NCI-H146 treated with DMSO at 0.1 percent for 48 hours (cell line): ENCODE measurements at regions not wholly inside any gene's neighbourhood (a gene's known extent, or its start where the extent isn't known, plus 50 kb on each side); places are given as distances from the start of the nearest gene placed in this dataset.
"Not testable (repeated sequence)": the region's sequence is repeated elsewhere in the genome, so short reads cannot be mapped to it uniquely, and the experiment has no call there.

Experiments
- DNase-seq: peaks from one replicate; lab custom pipeline; 2025; ENCODE audit not compliant: unreplicated experiment; lab: John Stamatoyannopoulos, UW

DNA sequence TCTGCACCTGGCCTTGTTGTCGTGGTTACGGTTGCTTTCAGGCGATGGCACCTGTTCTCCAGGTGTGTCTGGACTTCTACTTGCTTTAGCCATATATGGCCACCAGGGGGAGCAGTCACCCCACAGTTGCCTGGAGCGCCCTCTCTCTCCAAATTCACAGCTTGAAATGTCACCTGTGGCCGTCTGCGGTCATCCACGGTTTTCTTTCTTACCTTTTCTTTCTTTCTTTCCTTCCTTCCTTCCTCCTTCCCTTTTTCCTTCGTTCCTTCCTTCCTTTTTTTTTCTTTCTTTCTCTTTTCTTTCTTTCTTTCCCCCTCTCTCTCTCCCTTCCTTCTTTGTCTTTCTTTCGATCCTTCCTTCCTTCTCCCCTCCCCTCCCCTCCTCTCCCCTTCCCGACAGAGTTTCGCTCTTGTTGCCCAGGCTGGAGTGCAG is 150.5 kb upstream of the VKORC1L1 start:
- peak; percentile 94 for DNase-seq

DNA sequence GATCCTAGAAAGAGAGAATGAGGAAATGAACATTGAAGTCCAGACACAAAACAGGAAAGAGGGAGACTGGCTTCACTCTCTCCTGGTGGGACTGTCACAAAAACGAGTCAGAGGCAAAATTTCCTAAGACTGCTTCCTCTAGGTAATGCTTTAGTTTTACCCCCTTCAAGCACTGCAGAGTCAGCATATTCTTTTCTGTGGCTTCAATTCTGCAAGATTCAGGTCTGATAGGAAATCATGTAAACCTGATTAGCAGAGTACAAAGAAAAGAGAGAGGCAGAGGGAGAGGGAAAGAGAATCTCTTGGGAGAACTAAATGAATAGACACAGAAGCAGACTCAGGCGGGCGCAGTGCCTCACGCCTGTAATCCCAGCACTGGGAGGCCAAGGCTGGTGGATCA is 145.7 kb upstream of the VKORC1L1 start:
- DNase-seq = not testable (repeated sequence)

DNA sequence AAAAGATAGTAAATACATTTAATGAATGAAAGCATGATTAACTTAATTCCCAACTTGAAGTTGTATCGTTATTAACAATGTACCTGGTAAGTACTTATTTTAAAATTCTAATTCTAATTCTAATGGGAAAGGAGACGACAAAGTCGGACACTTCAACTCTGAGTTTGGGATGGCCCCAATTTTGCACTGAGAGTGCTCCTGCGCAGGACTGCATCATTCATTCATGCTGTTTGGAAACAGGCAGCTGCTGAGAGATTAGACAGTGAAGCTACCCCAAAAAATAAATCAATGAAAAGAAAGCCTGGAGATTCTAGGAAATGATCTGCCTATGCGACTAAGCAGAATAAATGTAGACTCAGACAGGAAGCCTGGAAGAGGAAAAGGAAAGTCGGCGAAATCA is 141.7 kb upstream of the VKORC1L1 start:
- no peak for DNase-seq

DNA sequence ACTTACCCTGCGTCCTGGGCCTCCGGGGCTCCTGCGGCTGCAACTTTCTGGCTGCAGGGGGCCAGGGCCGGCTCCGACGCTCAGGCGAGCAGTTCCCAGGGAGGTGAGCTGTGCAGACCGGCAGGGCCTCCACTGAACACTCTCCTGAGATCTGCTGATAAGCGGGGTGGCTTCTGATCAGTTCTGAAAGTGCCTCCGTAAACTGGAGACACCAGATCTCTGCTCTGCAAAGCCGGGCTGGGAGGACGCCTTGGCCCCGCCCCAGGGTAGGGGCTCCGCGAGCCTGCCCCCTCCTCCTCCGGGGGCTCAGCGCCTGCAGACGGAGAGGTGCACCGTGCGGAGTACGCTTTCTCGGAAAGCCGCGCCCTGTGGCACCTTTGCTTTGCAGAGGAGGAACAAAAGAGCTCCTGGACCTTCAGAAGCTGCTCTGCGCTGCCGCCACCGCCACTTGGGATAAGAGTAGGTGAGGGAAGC is 141.3 kb upstream of the VKORC1L1 start:
- peak; percentile 35 for DNase-seq

DNA sequence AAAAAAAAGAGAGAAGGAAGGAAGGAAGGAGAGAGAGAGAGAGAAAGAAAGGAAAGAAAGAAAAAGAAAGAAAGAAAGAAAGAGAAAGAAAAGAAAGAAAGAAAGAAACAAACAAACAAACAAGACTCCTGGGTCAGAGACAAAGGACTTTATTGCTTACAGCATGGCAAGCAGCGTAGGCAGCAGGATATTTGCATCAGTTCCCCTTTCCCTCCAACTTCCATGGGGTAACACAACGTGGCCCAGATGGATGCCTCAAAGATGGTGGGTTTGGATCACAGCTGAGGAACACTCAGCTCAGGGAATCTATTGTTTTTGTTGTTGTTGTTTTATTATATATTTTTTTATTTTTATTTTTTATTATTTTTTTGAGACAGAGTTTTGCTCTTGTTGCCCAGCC is 128.5 kb upstream of the VKORC1L1 start:
- no peak for DNase-seq

DNA sequence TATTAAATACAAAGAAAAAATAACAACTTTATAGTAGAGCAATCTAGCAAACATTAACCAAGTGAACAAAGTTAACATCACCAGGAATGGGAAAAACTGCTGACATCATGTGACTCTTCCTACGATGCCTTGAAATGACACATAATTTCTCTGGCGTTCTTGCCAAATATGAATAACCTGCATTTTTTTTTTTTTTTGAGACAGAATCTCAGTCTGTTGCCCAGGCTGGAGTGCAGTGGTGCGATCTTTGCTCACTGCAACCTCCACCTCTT is 126.5 kb upstream of the VKORC1L1 start:
- DNase-seq = no peak

DNA sequence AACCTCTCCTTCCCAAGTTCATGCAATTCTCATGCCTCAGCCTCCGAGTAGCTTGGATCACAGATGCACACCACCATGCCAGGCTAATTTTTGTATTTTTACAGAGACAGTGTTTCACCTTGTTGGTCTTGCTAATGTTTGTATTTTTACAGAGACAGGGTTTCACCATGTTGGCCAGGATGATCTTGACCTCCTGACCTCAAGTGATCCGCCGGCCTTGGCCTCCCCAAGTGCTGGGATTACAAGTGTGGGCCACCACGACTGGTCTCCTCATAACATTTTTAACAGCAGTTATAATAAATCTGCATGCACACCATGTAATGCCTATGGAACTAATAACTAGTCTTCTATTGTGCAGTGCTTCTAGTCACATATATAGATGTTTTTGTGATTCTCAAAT is 123.8 kb upstream of the VKORC1L1 start:
- DNase-seq = no peak

DNA sequence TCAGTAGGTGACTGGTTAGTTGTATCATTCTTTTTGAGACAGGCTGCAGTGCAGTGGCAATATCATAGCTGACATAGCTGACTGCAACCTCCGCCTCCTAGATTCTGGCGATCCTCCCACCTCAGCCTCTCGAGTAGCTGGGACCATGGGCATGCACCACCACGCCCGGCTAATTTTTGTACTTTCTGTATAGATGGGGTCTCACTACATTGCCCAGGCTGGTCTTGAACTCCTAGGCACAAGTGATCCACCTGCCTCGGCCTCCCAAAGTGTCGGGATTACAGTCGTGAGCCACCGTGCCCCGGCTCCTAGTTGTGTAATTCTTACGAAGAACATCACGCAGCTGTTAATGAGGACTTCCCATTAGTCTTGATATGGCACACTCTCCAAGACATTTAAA is 123.4 kb upstream of the VKORC1L1 start:
- DNase-seq = no peak

DNA sequence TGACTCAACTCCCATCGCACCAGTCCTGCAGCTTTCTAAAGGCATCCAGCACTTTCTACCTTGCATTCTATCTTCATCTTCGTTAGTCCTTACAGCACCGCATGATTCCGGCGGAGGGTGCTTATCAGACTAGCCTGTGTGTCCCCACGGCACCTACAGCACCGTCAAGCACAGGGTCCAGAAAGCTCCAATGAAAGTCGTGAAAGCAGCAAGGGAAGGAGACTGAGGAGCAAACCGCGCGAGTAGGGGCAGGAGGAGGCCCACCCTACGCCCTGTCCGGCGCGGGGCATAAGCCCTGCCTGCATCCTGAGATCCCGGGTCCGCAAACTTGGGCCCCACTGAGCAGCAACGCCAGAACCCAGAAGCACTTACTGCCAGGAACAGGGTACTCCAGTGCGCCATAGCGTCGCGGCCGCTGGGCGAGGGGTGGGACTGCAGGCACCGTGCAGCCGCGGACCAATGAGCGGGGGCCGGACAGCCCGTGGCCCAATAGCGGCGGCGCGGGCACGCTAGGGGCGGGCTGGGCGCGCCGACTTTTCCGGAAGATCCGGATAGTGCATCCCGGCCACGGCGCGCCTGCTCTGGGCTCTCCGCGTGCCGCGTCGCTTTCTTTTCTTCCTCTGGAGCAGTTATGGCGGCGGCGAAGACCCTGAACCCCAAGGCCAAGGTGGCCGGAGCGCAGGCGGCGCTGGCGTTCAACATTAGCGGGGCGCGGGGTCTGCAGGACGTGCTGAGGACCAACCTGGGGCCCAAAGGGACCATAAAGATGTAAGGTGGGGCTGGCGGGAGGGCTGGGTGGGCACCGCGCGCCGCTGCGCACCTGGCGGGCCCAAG is 122.1 kb upstream of the VKORC1L1 start:
- peak; percentile 83 for DNase-seq

DNA sequence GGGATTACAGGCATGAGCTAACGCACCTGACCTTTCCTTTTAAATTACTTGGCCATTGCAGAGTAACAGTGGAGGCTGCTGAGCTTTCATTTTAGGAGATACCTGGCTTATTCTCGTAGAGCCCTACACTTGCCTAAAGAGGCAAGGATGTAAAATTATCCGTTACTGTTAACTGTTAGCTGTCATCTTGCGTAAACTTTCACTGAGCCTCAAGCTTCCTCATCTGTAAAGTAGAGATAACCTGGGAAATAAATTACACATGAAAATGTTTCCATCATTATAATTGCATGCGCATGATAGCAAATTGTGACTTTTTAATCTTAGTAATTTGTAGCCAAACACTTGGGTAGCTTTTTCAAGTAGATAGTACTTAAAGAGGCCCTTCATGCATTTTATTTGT is 118.8 kb upstream of the VKORC1L1 start:
- not testable (repeated sequence) for DNase-seq

DNA sequence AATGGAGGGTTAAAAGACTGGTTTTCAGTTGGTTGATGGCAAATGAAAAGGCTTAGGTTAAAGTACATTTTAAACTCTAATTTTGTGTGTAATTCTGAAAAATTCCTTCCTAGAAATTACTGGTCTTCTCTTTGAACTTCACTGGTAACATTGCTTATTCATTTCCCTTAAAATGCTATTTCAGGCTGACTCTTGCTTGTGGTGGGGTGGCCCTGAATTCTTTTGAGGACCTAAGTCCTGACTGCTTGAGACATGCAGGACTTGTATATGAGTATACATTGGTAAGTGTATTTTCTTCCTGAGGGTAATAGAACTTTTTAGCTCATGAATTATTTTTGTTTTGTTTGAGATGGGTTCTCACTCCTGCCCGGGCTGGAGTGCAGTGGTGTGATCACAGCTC is 113.9 kb upstream of the VKORC1L1 start:
- not testable (repeated sequence) for DNase-seq

DNA sequence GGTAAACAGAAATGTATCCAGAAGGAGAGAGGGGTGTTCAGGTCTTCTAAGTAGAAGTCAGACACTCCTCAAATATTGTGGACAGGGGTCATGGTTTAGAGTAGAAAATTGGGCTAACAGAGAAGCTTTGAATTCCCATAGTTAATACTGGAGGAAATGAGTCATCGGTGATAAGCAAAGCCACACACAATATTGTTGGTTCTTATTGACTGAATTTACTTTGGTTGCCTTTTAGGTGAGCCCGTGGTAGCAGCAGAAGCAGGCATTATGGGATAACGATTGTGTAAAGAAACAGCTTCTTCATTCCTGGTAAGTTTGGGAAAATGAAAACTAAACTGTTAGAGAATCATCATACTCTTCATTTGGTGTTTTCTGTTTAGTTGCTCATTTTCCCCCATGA is 110.2 kb upstream of the VKORC1L1 start:
- not testable (repeated sequence) for DNase-seq

DNA sequence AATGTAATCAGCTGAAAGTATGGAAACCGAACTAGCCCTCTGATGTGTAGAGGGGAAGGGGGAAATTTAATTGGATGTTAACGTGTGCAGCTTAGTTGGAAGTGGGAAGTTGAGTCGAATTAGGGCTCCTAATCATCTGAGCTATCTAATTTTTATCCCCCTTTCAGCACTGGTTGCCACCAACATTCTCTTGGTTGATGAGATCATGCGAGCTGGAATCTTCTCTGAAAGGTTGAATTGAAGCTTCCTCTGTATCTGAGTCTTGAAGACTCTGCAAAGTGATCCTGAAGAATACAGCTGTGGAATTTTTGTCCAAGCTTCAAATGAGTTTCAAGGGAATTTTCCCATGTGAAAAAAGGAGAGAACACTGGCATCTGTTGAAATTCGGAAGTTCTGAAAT is 109.8 kb upstream of the VKORC1L1 start:
- DNase-seq = not testable (repeated sequence)

DNA sequence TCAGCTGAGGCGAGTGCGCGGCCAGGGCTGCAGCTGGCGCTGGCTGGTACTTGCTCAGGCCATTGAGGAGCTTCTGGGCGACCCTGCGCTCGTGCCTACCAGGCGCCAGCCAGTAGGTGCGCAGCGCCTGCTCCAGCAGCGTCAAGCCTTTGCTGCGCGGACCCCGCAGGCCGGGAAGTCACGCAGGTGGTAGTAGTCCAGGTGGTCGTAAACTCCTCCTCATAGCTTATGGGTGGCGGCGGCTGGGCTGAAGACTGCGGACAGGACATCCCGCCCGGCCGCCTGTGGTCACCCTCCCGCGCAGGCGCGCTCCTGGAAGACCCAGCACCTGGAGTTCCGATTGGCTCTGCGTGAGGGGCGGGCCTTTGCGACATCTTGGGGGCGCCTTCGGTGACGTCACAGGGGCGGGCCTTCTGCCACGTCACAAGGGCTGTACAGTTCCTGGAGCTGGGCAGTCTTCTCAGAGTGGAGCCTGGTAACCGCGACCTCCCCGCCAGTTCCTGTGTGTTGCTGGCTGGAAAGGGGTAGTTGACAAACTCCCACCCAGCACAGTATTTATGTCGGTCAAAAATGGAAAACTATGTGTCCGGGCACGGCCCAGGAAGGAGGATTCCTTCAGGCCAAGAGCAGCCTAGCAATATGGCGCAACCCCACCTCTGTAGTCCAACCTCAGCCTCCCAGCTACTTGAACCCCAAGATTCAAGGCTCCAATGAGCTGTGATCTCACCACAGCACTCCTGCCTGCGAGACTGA is 102.2 kb upstream of the VKORC1L1 start:
- peak; percentile 72 for DNase-seq

DNA sequence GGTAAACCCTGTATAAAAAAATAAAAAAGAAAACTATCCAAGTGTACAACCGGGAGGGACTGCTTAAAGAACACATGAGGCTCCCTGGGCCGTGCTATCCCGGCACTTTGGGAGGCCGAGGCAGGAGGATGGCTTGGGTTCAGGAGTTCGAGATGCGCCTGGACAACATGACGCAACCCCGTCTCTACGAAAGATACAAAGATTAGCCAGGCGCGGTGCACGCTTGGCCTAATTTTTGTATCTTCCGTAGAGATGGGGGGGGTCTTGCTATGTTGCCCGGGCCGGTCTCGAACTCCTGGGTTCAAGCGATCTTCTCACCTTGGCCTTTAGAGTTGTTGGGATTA is 101.7 kb upstream of the VKORC1L1 start:
- DNase-seq = not testable (repeated sequence)

DNA sequence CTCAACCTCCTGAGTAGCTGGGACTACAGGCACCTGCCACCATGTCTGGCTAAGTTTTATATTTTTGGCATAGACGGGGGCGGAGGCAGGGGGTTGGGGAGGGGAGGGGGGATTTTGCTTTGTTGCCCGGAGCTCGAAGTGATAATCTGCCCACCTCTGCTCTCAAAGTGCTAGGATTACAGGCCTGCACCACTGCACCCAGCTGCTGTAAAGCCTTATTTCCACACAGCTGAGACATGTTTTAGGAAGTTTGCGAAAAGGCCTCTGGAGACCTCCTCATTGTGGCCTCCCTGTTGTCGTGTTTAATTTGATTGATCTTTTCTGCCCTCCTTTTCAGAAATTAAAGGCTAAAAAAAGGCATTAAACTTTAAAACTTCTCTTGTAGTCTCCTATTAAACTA is 96.2 kb upstream of the VKORC1L1 start:
- not testable (repeated sequence) for DNase-seq

DNA sequence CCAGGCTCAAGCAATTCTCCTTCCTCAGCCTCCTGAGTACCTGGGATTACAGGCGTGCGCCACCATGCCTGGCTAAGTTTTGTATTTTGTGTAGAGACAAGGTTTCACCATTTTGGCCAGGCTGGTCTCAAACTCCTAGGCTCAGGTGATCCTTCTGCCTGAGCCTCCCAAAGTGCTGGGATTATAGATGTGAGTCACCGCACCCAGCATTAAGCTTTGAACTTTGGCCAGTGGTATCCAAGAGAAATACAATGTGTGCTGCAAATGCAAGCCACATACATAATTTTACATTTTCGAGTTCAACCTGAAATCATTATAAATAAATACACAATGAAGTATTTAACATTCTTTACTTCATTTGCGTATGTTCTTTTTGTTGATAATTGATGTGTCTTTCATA is 82.9 kb upstream of the VKORC1L1 start:
- not testable (repeated sequence) for DNase-seq

DNA sequence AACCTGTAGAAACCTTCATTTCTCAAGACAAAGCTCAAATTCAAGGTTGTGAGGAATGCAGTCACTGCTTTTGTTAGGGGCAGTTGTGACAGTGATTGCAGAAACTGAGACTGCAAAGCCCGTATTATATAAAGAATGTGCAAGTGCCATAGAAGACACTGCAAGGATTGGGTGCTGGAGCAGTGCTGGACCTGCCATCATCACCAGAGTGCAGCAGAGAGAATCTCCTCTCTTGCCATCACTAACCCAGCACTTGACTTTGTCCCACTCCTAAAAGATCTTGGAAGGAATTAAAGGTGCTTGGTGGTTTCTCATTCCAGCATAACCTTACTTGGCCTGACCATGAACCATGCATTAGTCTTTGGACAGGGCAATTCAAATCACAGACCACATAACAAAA is 81.1 kb upstream of the VKORC1L1 start:
- not testable (repeated sequence) for DNase-seq

DNA sequence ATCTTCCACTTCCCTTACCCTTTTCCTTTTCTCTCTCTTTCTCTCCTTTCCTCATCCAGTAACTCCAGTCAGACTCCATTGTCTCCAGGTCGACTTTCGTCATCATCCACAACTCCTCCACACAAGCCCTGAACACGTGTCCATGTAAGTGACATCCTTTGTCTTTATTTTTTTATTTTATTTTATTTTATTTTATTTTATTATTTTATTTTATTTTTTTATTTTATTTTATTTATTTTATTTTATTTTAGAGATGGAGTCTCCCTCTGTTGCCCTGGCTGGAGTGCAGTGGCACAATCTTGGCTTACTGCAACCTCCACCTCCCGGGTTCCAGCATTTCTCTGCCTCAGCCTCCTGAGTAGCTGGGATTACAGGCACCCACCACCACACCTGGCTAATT is 80.1 kb upstream of the VKORC1L1 start:
- DNase-seq = not testable (repeated sequence)

DNA sequence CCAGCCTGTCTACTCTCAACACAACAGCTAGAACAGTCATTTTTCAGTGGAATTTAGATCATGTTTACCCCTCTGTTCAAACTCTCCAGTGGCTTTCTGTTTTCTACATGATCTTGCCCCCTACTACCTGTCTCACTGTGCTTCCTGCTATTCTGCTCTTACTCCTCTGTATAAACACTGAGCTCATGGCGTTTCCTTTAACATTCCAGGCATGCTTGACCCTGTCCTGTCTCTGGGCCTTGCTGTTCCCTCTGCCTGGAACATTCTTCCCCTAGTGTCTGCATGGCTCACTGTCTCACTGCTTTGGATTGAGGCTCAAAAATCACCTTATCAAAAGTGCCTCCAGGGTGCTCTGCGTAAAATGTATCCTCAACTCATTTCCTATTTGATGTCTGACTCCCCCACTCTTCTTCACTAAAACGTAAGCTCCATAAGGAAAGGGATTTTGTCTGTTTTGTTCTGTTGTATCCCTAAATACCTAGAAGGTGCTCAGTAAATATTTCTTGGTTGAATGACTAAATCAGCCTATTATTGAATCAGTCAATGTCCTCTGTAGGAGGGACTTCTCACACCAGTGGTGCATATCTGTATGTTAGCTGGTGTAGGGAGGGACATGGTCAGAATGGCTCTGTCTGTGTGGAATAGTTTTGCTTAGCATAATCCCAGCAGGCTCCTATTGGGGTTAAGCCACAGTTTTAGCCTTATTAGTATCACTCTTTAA is 78.0 kb upstream of the VKORC1L1 start:
- not testable (repeated sequence) for DNase-seq

DNA sequence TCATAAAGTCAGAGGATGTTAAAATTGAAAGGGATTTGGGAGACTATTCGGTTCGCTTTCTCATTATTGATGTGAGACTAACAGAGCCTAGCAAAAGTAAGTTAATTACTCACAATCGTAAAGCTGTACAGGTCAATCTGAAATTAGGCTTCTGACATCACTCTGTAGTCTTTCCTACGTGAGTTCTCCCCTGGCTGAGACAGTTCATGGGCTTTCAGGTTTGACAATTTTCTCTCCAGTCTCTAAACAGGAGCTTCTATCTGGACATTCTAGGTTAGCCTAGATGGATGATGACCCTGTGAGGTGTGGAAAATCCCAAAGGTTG is 77.5 kb upstream of the VKORC1L1 start:
- not testable (repeated sequence) for DNase-seq

DNA sequence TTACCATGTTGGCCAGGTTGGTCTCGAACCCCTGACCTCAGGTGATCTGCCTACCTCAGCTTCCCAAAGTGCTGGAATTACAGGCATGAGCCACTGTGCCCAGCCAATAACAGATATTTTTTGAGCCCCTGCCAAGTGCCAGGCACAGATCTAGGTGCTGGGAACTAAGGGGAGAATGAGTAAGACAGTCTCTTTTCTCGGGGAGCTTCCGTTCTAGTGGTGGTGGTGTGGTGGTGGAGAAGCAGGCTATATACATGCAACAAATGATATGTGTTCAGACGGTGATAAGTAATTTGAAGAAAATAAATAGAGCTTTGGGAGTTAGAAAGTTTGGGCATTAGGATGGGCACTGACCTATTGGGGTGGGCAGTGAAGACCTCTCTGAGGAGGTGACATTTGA is 76.7 kb upstream of the VKORC1L1 start:
- DNase-seq = no peak
